ENCODE measurements at regions not wholly inside any gene's neighbourhood (a gene's known extent, or its start where the extent isn't known, plus 50 kb on each side); places are given as distances from the start of the nearest gene placed in this dataset.

DNA sequence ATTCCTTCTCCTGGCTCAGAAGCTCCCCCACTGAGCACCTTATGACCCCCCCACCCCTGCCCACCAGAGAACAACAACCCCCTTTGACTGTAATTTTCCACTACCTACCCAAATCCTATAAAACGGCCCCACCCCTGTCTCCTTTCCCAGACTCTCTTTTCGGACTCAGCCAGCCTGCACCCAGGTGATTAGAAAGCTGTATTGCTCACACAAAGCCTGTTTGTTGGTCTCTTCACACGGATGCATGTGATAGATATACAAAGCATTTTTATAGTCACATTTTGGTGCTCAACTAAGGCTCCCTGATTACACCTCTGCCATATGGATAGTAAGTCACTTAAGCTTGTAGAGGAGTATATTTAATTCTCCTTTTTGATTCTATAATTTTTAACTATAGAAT is 985.8 kb downstream of the REEP3 start:
- no peak for DNase-seq (ENCODE audit: low read depth)

DNA sequence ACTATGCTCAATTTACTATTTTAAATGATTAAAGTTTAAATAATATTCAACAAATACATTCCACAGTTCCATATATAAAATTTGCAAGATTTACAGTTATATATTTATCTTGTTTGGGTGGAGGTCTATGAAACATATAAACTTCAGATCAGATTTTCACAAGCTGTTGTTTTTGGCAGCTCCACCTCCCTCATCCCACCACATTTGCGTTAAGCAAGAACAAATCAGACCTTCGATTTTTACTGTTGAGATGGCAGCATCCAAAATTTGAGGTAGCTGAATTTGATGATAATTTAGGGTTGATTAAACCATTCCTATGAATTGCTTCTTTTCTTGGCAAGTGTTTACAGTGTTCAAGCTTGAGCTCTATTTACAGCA is 986.4 kb downstream of the REEP3 start:
- no peak for DNase-seq (ENCODE audit: low read depth)

DNA sequence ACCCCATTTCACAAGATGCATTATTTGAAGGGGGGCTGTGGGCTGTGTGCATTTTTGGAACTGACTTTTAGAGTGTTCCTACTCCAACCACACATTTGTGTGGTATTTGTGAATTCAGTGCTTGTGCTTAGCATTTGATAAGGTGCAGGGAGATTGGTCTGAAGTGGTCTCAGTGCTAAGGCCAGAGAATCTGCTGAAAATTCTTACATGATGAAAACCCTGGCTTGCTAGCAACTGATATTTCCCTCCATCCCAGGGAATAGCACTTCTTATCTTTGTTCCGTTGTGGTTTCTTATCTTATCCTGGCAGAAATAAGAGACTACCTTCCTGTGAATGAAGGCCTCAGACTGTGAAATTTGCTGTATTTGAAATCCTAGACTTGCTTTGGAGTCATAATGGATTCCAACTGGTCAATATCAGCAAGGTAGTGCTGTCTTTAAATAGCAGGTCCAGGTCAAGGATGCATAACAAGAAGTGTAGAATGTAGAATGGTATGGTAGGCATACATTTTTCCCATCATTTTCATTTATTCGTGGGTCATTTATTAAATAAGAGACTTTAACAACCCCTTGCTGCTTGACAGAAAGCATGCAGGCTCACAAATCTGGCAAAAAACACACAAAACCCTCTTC is 986.9 kb downstream of the REEP3 start:
- no peak for DNase-seq (ENCODE audit: low read depth)

DNA sequence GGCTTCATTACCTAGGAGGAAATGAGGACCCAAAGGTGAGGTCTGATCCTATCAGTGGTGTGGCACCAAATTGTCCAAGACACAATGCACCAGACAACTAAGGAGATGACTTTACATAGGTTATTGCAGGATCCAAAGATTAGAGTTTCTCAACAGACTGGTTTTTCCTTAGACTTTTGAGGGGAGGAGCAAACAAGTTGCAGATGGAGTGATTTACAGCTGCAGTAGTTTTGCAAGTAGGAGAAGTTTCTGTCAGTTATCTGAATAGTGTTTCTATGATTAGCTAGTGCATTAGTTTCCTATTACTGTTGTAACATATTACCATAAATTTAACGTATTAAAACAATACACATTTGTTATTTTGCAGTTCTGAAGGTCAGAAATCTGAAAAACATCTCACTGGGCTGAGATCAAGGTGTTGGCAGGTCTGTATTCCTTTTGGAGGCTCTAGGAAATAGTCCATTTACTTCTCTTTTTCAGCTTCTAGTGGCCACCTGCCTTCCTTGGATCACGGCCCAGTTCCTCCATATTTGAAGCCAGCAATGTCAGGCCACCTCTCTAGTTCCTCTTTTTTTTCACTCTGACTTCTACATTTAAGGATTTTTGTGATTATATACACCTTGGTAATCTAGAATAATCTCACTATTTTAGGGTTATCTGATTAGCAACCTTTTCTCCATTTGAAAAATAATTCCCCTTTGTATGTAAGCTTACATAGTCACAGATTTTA is 994.9 kb downstream of the REEP3 start:
- DNase-seq (ENCODE audit: low read depth), result no peak

DNA sequence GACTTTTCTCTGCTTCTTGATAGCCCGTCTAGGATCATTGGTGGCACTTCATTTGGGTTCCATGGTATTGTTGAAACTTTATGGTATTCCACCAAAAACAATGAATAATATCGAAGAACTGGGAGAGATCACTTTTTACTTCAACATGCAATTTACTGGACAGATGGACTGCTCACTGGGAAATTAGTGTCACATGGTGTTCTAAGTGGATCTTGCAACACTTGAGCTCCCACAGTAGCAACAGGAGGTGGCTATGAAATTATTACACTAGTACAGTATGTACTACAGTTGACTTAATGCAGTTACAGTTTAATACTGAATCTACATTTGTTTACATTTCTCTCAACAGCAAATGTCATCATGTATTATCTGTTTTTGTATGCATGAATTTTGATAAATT is 997.3 kb downstream of the REEP3 start:
- DNase-seq (ENCODE audit: low read depth), result no peak

DNA sequence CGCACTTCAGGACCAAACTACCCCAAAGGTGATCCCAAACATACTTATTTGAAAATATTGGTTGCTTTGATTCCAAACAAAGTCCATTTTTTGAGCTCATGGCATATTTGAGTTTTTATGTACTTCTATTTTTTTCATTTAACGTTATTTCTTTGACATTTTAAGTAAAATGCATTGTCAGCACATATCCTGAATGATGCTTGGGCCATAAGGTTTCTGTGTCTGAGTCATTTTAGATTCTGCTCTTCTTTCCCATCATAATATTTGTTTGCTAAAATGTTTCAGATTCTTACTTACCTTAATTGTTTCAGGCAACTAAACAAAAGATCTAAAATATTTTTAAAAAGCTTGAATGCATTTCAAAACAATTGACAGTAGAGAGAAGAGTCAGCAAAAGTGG is 998.2 kb downstream of the REEP3 start:
- no peak for DNase-seq (ENCODE audit: low read depth)

DNA sequence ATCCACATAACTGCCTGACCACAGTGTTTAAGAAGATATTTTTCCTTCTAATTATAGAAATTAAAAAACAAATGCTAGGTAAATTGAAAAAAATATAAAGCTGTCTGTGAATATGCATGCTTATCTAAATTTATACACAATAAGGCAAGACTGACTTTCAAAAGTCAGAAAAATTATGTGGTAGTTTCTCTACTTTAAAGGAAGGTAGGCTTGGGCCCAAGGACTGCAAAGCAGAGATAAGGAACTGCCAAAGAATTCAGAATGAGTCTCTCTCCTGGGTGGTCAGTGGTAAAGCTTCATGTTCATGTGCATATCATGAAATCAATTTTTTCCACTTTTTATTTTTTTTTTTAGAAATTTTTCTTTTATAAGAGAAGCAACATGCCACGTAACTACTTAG is 998.6 kb downstream of the REEP3 start:
- no peak for DNase-seq (ENCODE audit: low read depth)

DNA sequence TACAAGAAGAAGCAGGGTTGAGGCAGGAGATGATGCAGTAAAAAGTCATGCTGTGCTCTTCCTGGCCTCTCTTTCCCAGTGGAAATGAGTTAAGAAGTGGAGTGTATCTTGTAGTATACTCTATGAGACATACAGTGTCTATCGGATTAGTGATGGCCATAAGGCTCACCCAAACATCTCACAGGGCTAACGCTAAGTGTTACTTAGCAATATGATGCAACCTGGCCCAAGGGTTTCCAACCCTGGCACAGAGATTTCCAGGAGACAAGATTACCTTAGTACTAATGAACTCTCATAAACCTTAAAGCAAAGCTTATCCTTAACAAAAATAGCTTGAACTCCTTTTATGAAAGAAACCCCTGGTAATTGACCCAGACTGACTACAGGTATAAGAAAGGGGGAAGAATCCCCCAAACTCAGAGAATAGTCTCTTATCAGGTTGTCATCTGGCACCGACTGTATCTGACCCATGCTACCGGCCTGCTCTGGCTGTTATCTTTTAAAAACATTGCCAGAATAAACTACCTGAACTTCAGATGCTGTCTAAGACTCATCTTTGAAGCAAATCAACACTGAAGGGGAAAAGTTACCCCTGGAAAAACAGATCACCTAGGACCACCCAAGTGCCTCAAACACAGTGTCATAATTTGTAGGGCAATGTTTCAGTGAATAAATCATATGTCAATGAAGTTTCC is 1002.0 kb downstream of the REEP3 start:
- no peak for DNase-seq (ENCODE audit: low read depth)

DNA sequence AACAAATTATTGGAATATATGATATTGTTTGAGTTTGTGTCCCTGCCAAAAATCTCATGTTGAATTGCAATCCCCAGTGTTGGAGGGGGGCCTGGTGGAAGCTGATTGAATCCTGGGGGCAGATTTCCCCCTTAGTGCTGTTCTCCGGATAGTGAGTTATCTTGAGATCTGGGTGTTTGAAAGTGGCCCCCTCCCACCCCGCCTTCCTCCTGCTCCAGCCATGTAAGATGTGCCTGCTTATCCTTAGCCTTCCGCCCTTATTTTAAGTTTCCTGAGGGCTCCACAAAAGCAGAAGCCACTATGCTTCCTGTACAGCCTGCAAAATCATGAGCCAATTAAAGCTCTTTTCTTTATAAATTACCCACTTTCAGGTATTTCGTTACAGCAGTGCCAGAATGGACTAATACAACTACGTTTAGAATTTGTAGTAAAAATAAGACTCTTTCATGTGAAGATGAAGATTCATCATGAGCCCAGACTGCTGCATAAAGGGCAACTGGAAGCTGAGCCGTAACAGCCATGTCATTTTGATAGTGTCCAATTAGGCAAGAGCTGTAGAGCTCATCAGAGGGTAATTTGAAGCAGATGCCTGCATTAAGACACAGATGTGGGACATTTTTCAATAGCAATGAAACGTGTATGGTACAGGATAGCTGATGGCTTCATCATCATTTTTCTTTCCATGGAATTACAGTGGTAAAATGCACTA is 1007.2 kb downstream of the REEP3 start:
- DNase-seq (ENCODE audit: low read depth), result no peak

DNA sequence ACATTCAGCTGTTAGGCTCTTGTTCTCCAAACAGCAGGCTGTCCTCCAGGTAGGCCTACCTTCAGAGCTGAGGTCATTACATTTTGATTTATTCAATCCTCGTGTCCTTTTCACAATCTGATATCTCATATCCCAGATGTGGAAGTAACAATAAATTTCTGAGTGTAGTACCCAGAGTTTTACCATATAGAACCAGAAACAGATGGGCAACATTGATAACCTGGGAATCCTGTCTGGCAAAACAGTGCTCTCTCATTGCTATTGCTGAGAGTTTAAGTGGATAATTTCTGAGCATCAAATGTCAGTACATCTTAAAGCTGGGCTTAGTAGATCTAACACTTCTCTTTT is 1007.8 kb downstream of the REEP3 start:
- DNase-seq (ENCODE audit: low read depth), result no peak

DNA sequence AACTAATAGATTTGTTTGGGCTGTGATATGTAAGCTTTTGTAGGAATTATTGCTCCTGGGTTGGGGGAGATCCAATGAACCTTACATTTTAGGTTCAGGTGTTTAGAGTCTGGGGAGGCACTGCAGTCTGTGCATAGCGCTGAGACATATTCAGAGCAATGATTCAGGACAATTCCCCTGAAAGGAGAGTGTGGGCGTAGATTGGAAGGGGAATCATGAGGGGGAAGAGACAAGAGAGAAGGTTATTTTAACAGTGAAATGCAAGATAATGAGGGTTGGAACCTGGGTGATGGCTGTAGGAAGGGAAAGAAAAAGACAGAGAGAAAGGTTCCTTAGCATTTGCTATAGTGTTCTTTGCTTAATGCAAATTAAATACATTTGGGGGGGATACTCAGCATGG is 1013.4 kb downstream of the REEP3 start:
- no peak for DNase-seq (ENCODE audit: low read depth)

DNA sequence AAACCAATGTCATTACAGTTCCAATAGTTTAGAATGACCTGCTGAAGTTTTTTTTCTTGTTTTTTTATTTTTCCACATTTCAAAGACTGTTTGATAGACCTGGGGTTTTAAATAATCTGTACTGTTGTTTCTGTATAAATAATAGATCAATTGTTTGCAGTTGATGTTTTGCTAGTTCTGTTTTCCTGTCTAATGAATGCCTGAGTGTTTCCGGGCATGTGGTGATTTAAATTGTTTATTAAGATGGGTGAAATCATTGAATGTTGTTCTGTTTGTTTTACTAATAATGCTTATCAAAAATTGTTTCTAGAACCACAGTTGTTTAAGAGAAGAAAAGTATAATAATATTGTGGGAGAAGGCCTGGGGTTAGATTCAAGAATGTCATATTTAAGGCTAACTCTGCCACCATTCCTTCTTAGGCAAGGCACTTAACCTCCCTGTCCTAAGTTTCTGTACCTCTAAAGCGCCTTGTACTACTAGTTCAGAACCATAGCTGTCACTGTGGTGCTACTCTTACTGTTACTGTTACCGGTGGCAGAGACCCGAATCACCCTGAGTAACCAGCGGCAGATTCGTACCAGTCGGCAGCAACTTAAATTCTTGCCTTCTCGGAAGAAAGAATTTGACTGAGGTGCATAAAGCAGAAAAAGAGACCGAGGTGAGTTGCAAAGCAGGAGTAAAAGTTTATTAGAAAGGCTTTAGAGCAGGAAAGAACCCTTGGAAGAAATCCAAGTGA is 1014.1 kb downstream of the REEP3 start:
- no peak for DNase-seq (ENCODE audit: low read depth)

DNA sequence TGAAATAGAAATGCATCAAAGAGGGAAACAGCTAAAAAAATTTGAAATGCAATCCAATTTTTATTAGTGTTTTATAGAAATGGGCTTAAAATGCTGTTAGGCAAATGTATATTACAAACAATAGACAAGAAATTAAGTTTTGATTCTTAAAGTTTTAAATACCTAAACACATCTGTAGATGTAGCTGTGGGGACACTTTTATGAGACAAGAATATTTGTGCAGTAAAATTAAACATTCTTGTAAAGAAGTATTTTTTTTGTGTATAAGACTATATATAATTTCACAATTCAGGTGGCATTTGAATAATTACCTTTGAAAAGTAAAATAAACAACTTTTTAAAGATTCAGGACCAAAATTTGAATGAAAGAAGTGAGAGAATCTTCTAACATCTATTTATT is 1015.9 kb downstream of the REEP3 start:
- DNase-seq (ENCODE audit: low read depth), result no peak

DNA sequence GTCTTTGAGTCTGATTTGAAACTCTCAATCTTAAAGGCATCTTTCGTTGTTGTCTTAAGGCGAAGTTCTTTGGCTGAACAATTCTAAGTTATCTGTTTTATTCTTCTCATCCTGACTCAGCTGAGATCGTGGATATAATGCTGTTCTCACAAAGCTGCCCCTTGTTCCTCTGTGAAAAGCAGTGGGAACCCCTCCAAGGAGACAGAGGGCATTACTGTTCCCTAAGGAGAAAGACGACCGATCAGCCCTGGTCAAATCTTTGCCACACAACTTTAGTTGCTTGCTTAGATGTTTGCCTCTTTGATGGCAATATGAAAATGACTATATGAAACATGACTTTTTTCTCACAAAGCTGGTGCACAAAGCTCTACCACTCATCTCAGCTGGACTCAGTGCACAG is 1016.7 kb downstream of the REEP3 start:
- DNase-seq (ENCODE audit: low read depth), result no peak

DNA sequence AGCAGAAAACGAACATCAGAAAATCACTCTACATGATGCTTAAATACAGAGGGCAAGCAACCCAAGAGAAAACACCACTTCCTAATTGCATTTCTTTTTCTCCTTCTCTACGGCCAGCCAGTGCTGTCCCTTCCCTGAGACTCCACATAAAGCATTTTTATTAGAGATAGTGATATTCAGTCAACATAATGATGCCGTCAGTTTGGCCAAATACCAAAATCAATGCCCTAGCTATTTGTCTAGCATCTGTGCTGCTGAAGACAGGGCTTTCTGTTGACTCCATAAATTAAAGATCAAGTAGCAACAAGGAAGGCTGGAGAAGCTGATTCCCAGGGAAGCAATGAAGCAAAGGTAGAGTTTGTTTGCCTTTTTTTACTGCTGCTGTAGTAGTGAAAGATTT is 1024.9 kb downstream of the REEP3 start:
- no peak for DNase-seq (ENCODE audit: low read depth)

DNA sequence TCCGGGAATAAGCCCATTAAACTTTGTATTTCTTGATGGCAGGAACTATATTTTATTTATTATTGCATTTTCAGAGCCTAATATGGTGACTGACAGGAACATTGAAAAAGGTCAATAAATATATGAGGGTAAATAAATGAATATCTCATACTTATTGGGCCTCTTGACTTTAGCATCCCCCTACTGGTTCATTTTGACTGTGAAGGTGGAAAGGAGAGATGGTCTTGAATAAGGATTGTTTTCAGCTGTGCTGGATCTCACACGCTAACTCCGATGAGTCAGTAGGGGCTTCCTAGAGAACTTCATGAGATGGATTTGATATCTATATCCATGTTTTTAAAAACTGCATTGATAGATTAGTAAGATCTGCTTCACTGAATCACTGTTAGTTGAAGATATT is 1026.0 kb downstream of the REEP3 start:
- DNase-seq (ENCODE audit: low read depth), result no peak

DNA sequence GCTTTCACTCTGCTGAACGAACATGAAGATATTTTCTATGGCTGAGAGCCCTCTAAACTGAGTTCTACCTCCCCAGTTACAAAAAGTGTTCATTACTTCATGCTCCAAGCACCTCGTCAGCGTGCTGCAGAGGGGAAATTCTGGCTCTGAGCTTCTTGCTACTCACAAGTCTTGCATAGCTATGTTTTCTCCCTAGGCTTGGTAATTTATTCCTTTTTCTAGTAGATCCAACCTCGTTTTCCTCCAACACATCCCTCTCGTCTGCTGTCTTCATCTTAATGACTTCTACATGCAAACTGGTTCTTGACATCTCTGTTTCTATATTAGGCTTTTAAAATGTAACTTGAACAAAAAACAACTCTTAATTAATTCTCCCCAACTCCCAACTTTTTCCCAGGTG is 1034.5 kb downstream of the REEP3 start:
- no peak for DNase-seq (ENCODE audit: low read depth)

DNA sequence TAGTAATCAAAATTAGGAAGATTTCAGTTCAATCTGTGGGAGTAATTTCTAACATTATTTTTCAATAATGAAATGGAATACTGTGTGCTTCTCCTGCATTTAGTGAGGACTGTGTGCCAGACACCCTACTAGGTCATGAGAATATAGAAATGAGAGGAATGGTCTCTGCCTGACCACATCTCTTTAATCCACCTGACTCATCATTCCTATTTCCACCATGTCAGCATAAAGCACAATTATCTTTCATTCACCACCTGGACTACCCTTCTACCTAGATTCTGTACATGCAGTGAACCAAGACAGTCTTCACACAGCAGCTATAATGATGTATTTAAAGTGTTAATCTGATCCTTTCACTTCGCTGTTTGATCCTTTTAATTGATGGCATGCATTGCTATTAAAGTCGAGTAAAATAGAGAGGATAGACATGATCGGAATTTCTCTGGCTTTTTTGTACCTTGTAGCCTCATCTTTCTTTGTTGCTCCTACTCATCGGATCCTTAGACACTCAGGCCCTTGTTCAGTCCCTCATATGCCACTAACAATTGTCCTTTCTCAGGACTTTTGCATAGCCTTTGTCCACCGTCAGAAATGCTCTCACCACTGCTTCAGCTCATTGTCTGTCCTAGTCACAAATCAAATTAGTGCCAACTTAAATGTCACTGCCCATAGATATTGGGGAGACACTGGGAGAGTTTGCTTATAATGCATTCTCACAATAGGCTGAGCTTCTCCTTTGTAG is 1037.1 kb downstream of the REEP3 start:
- no peak for DNase-seq (ENCODE audit: low read depth)

DNA sequence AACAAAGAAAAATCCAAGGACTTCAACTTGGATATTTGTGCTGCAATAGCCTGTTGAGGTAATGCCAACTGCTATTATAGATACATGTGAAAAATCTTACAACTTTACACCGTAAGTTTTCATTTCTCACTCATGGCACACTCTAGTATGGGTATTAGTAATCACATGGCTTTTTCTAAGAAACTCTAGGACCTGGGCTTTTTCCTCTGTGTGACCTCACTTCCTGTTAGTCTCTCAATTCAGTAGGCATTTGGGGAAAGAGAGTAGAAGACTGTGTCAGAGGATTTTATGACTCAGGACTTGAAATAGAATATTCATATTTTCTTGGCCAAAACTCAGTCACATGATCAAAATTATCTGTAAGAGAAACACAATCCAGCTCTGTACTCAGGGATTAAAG is 1049.9 kb downstream of the REEP3 start:
- DNase-seq (ENCODE audit: low read depth), result no peak

DNA sequence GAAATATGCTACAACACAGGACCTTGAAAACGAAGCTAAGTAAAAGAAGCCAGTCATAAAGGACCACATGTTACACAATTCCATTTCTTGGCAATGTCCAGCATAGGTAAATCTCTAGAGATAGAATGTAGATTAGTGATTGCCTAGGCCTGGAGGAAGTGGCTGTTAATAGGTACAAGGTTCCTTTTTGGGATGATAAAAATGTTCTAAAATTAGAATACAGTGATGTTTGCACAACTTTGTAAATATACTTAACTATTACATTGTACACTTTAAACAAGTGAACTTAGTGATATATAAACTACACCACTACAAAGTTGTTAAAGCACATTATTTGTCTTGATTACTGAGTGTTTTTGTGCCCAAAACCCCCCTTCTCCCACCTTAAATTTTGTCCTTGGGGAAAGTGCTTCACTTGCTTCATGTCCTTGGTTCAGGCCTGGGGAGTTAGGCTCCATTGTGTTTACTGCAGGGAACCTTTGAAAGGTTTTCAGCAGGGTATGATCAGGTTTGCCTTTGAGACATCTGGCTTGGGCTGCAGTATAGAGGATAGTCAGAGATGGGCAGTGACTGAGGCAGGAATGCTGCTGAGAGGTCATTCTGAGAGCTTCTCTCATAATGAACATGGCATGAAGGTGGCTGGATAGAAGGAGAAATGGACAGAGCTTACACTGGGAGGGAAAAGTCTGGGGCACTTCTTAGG is 1052.6 kb downstream of the REEP3 start:
- DNase-seq (ENCODE audit: low read depth), result no peak

DNA sequence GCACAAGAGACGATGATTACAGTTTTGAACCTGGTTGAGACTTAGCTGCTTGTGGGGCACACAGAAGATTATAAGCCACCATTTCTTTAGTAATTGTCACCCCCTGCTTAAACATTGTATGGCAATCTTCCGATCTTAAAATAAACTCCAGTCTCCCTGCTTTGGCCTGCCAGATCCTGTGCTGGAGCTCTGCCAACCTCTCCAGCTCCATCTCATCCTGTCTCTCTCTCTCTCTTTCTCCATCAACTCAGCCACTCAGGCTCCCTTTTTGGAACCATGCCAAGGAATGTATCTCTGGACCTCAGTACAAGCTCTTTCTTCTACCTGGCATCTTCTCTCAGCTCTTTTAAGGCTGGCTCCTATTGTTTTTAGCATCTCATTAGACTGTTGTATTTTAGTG is 1053.2 kb downstream of the REEP3 start:
- no peak for DNase-seq (ENCODE audit: low read depth)
